SK-N-SH treated with all-trans-retinoic acid at 6 μM for 48 hours (cell line): ENCODE measurements at regions not wholly inside any gene's neighbourhood (a gene's known extent, or its start where the extent isn't known, plus 50 kb on each side); places are given as distances from the start of the nearest gene placed in this dataset.

ENCODE experiments used
- ATAC-seq: fragments of 200-7000 bp; cut with Tn5 transposase; 3 replicates; pipeline ENCODE4 v1.9.1; 2020; ENCODE audit warnings: mild to moderate bottlenecking, moderate library complexity
- ARNTL ChIP-seq: fragments of 450-650 bp; formaldehyde crosslinking; IDR thresholded peaks from 2 replicates; pipeline ENCODE4 v1.5.0; 2020; ENCODE audit warnings: low read depth, mild to moderate bottlenecking, moderate library complexity, borderline replicate concordance
- CSDC2 ChIP-seq: fragments of 250-450 bp; sonication (Bioruptor Pico); IDR thresholded peaks from 2 replicates; pipeline ENCODE4 v1.5.0; 2020; ENCODE audit warnings: mild to moderate bottlenecking, moderate library complexity
- ESRRG ChIP-seq: fragments of 250-450 bp; sonication (Bioruptor Pico); IDR thresholded peaks from 2 replicates; pipeline ENCODE4 v1.6.1; 2021; ENCODE audit warnings: mild to moderate bottlenecking
- GLIS3 ChIP-seq: fragments of 250-450 bp; sonication (Bioruptor Pico); IDR thresholded peaks from 2 replicates; pipeline ENCODE4 v1.5.0; 2020; ENCODE audit warnings: mild to moderate bottlenecking, moderate library complexity
- ISL1 ChIP-seq: fragments of 250-450 bp; sonication (Bioruptor Pico); IDR thresholded peaks from 2 replicates; pipeline ENCODE4 v2.1.2; 2022; ENCODE audit warnings: mild to moderate bottlenecking, moderate library complexity
- OSR1 ChIP-seq: fragments of 250-450 bp; sonication (Bioruptor Pico); IDR thresholded peaks from 2 replicates; pipeline ENCODE4 v1.8.0; 2022; ENCODE audit warnings: moderate library complexity, mild to moderate bottlenecking, inconsistent platforms
- PPARA ChIP-seq: fragments of 250-450 bp; sonication (Bioruptor Pico); IDR thresholded peaks from 2 replicates; pipeline ENCODE4 v1.5.0; 2020; ENCODE audit warnings: mild to moderate bottlenecking, borderline replicate concordance
- RARB ChIP-seq: fragments of 250-450 bp; sonication (Bioruptor Pico); IDR thresholded peaks from 2 replicates; pipeline ENCODE4 v1.8.0; 2021; ENCODE audit warnings: mild to moderate bottlenecking, moderate library complexity
- SNAI2 ChIP-seq: fragments of 250-450 bp; sonication (Bioruptor Pico); IDR thresholded peaks from 2 replicates; pipeline ENCODE4 v1.5.0; 2020; ENCODE audit warnings: mild to moderate bottlenecking, moderate library complexity
- TCF4 ChIP-seq: fragments of 250-450 bp; sonication (Bioruptor Pico); IDR thresholded peaks from 2 replicates; pipeline ENCODE4 v1.8.0; 2021; ENCODE audit warnings: mild to moderate bottlenecking, moderate library complexity, borderline replicate concordance
- TOX ChIP-seq: fragments of 250-450 bp; sonication (Bioruptor Pico); IDR thresholded peaks from 2 replicates; pipeline ENCODE4 v1.8.0; 2021; ENCODE audit warnings: mild to moderate bottlenecking, moderate library complexity, borderline replicate concordance
- ZFP3 ChIP-seq: fragments of 250-450 bp; sonication (Bioruptor Pico); IDR thresholded peaks from 2 replicates; pipeline ENCODE4 v1.5.0; 2020; ENCODE audit warnings: mild to moderate bottlenecking, moderate library complexity
- ZFP30 ChIP-seq: fragments of 450-650 bp; formaldehyde crosslinking; IDR thresholded peaks from 2 replicates; pipeline ENCODE4 v1.5.0; 2022; ENCODE audit warnings: mild to moderate bottlenecking, moderate library complexity
- ZNF565 ChIP-seq: fragments of 450-650 bp; formaldehyde crosslinking; conservative IDR thresholded peaks from 2 replicates; pipeline ENCODE4 v1.5.0; 2020; ENCODE audit warnings: low read depth, mild to moderate bottlenecking, moderate library complexity
- ZNF70 ChIP-seq: fragments of 450-650 bp; formaldehyde crosslinking; IDR thresholded peaks from 2 replicates; pipeline ENCODE4 v1.5.0; 2020; ENCODE audit warnings: mild to moderate bottlenecking, moderate library complexity
- ZNF8 ChIP-seq: fragments of 450-650 bp; formaldehyde crosslinking; IDR thresholded peaks from 2 replicates; pipeline ENCODE4 v1.5.0; 2020; ENCODE audit warnings: mild to moderate bottlenecking, moderate library complexity
- TF ChIP-seq, protein P1 (sequence below): fragments of 250-450 bp; sonication (Bioruptor Pico); IDR thresholded peaks from 2 replicates; pipeline ENCODE4 v1.8.0; 2021; ENCODE audit warnings: low read depth, mild to moderate bottlenecking, moderate library complexity, borderline replicate concordance
- TF ChIP-seq, protein P2 (sequence below): fragments of 250-450 bp; sonication (Bioruptor Pico); IDR thresholded peaks from 2 replicates; pipeline ENCODE4 v1.8.0; 2020; ENCODE audit warnings: mild to moderate bottlenecking, moderate library complexity, borderline replicate concordance
- TF ChIP-seq, protein P3 (sequence below): fragments of 250-450 bp; sonication (Bioruptor Pico); IDR thresholded peaks from 2 replicates; pipeline ENCODE4 v1.5.0; 2020; ENCODE audit warnings: mild to moderate bottlenecking, moderate library complexity

DNA sequence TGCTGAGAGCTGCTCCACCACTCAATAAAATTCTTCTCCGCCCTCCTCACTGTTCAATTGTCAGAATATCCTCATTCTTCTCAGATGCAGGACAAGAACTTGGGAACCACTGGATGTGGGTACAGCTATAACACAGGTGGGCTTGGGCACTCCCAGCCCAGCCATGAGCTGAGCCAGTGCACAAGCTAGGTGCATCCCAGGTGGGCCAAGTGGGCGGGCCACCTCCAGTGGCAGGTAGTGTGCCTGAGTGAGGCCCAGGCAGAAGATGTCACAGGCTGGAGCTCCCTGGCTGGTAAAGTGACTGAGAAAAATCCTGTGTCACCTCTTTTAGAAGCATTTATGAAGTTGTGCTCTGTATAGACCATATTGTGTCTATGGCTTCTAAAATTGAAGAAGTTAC, 501.6 kb upstream of the TYRP1 start:
- TF ChIP-seq CSDC2 (no peak), TOX (CRISPR knock-in tag) (no peak), RARB (CRISPR knock-in tag) (no peak), ZNF8 (no peak), ZFP3 (CRISPR knock-in tag) (no peak), ESRRG (CRISPR knock-in tag) (no peak), ZNF565 (CRISPR knock-in tag) (no peak), GLIS3 (CRISPR knock-in tag) (no peak), ISL1 (CRISPR knock-in tag) (no peak), SNAI2 (no peak)
- TF ChIP-seq, protein P1, sequence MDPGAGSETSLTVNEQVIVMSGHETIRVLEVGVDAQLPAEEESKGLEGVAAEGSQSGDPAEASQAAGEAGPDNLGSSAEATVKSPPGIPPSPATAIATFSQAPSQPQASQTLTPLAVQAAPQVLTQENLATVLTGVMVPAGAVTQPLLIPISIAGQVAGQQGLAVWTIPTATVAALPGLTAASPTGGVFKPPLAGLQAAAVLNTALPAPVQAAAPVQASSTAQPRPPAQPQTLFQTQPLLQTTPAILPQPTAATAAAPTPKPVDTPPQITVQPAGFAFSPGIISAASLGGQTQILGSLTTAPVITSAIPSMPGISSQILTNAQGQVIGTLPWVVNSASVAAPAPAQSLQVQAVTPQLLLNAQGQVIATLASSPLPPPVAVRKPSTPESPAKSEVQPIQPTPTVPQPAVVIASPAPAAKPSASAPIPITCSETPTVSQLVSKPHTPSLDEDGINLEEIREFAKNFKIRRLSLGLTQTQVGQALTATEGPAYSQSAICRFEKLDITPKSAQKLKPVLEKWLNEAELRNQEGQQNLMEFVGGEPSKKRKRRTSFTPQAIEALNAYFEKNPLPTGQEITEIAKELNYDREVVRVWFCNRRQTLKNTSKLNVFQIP (CRISPR knock-in tag): no peak
- TF ChIP-seq, protein P2, sequence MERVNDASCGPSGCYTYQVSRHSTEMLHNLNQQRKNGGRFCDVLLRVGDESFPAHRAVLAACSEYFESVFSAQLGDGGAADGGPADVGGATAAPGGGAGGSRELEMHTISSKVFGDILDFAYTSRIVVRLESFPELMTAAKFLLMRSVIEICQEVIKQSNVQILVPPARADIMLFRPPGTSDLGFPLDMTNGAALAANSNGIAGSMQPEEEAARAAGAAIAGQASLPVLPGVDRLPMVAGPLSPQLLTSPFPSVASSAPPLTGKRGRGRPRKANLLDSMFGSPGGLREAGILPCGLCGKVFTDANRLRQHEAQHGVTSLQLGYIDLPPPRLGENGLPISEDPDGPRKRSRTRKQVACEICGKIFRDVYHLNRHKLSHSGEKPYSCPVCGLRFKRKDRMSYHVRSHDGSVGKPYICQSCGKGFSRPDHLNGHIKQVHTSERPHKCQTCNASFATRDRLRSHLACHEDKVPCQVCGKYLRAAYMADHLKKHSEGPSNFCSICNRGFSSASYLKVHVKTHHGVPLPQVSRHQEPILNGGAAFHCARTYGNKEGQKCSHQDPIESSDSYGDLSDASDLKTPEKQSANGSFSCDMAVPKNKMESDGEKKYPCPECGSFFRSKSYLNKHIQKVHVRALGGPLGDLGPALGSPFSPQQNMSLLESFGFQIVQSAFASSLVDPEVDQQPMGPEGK (CRISPR knock-in tag): no peak
- TF ChIP-seq, protein P3, sequence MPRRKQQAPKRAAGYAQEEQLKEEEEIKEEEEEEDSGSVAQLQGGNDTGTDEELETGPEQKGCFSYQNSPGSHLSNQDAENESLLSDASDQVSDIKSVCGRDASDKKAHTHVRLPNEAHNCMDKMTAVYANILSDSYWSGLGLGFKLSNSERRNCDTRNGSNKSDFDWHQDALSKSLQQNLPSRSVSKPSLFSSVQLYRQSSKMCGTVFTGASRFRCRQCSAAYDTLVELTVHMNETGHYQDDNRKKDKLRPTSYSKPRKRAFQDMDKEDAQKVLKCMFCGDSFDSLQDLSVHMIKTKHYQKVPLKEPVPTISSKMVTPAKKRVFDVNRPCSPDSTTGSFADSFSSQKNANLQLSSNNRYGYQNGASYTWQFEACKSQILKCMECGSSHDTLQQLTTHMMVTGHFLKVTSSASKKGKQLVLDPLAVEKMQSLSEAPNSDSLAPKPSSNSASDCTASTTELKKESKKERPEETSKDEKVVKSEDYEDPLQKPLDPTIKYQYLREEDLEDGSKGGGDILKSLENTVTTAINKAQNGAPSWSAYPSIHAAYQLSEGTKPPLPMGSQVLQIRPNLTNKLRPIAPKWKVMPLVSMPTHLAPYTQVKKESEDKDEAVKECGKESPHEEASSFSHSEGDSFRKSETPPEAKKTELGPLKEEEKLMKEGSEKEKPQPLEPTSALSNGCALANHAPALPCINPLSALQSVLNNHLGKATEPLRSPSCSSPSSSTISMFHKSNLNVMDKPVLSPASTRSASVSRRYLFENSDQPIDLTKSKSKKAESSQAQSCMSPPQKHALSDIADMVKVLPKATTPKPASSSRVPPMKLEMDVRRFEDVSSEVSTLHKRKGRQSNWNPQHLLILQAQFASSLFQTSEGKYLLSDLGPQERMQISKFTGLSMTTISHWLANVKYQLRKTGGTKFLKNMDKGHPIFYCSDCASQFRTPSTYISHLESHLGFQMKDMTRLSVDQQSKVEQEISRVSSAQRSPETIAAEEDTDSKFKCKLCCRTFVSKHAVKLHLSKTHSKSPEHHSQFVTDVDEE: no peak
- TF ChIP-seq, all 23 proteins: peak for 0
- ATAC-seq: no peak

DNA sequence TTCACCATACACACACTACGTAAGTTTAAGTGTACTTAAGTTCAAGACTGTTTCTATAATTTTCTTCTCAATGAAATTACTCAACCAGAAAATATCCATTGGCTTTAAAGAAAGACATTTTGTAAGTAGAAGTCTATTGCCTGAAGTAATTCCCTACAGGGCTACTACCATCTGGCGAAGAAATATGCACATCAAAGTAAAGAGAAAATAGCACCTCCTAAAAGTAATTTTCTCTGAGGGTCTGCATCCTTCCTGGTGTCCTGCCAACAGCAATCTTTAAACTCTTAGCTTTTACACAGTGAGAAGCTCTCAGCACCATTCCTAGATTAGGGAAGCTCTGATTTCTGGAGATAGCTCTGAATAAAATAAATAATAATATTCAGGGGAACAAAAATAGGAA, 498.5 kb upstream of the TYRP1 start:
- TF ChIP-seq ARNTL (CRISPR knock-in tag): no peak
- no peak for TF ChIP-seq CSDC2
- no peak for TF ChIP-seq ZFP30 (CRISPR knock-in tag)
- no peak for TF ChIP-seq GLIS3 (CRISPR knock-in tag)
- no peak for TF ChIP-seq TCF4 (CRISPR knock-in tag)
- TF ChIP-seq ZNF70 (CRISPR knock-in tag): no peak
- no peak for TF ChIP-seq ISL1 (CRISPR knock-in tag)
- no peak for TF ChIP-seq ZNF8
- TF ChIP-seq, protein P2 (CRISPR knock-in tag): no peak
- no peak for TF ChIP-seq ZFP3 (CRISPR knock-in tag)
- TF ChIP-seq OSR1 (CRISPR knock-in tag): no peak
- TF ChIP-seq, protein P3: no peak
- no peak for TF ChIP-seq SNAI2
- TF ChIP-seq, all 23 proteins: peak for 0
- ATAC-seq: no peak

DNA sequence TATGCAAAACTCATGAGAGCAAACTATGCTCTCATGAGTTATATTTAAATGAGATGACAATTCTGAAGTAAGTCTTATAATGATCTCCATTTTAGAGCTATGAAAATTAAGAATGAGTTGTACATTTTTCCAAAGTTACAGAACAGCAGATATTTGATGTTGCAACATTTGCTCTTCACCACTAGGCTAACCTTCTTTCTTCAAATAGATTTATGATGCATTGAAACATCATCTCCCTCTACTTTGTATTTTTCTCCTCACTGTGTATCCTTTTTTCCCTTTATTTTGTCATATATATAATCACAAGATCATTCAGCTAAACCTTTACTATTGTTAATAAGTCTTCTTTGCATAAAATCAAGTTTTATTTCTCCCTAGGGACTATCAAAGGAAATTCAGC, 497.7 kb upstream of the TYRP1 start:
- ATAC-seq: no peak
- TF ChIP-seq TCF4 (CRISPR knock-in tag): no peak
- TF ChIP-seq SNAI2: no peak
- TF ChIP-seq ZNF70 (CRISPR knock-in tag): no peak
- no peak for TF ChIP-seq RARB (CRISPR knock-in tag)
- TF ChIP-seq GLIS3 (CRISPR knock-in tag): no peak
- TF ChIP-seq, protein P1 (CRISPR knock-in tag): no peak
- no peak for TF ChIP-seq OSR1 (CRISPR knock-in tag)
- no peak for TF ChIP-seq ISL1 (CRISPR knock-in tag)
- TF ChIP-seq PPARA (CRISPR knock-in tag): no peak
- no peak for TF ChIP-seq ZFP30 (CRISPR knock-in tag)
- TF ChIP-seq, all 23 proteins: peak for 0
